Transverse colon (tissue), 3 donors: ENCODE measurements at regions not wholly inside any gene's neighbourhood (a gene's known extent, or its start where the extent isn't known, plus 50 kb on each side); places are given as distances from the start of the nearest gene placed in this dataset.

ENCODE experiments used
- EP300 ChIP-seq: sonication (generic); formaldehyde crosslinking; IDR thresholded peaks from one replicate; pipeline ENCODE4 v1.6.1; 2017; ENCODE audit warnings: antibody characterized with exemption, low read depth
- TF ChIP-seq, protein P1 (sequence below), 5 experiments: fragments of 200-600 bp in 3 of 5; fragments of 450-650 bp in 2 of 5; sonication (generic) in 3 of 5; IDR thresholded peaks; 1 replicate in 2 of 5; 2 replicates in 3 of 5; pipeline ENCODE4 v1.5.1; 2016 to 2017; ENCODE audit warnings: antibody characterized with exemption in 5 of 5, inconsistent platforms in 3 of 5, mild to moderate bottlenecking in 2 of 5, moderate library complexity in 1 of 5

DNA sequence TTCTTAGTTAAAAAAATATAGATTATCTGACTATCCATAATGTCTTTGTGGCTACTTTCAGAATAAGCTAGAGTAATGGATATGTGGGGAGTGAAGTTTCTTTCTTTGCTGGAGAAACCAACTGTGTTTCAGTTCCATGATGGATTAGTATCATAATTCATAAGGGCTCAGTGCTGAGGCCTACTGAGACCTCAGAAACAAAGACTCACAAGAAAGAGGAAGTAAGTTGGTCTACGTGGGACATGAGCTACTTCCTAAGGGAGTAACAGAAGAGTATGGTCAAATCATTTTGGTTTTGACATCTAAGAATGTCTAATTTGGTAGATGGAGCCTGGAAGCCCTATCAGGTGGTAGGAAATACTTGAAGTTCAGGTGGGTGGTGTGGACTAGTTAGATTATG lies 99.0 kb upstream of the HTR2A start:
- TF ChIP-seq, protein P1, sequence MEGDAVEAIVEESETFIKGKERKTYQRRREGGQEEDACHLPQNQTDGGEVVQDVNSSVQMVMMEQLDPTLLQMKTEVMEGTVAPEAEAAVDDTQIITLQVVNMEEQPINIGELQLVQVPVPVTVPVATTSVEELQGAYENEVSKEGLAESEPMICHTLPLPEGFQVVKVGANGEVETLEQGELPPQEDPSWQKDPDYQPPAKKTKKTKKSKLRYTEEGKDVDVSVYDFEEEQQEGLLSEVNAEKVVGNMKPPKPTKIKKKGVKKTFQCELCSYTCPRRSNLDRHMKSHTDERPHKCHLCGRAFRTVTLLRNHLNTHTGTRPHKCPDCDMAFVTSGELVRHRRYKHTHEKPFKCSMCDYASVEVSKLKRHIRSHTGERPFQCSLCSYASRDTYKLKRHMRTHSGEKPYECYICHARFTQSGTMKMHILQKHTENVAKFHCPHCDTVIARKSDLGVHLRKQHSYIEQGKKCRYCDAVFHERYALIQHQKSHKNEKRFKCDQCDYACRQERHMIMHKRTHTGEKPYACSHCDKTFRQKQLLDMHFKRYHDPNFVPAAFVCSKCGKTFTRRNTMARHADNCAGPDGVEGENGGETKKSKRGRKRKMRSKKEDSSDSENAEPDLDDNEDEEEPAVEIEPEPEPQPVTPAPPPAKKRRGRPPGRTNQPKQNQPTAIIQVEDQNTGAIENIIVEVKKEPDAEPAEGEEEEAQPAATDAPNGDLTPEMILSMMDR (IDR thresholded peaks at IDR 0.05) = no peak
- TF ChIP-seq EP300 = no peak
